ENCODE measurements at regions not wholly inside any gene's neighbourhood (a gene's known extent, or its start where the extent isn't known, plus 50 kb on each side); places are given as distances from the start of the nearest gene placed in this dataset.

DNA sequence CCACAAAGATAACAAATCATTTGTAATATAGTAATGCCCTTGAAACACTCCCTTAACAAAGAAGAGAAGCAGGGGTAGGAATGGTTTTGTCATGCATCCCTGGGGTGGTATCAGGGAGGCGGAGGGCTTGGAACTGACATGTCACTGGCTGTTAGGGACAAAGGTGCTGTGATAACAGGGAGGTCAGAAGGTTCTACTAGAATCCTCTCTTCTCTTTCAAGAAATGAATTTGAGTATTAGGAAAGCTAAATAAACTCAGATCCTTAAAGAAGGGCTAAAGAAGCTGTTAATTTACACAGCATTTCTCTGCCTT is 65.4 kb upstream of the ADAMTS18 start:
- no peak for TF ChIP-seq CTCF (IDR thresholded peaks at IDR 0.05 in 4 of 5, conservative IDR thresholded peaks at IDR 0.05 in 1 of 5)
- no peak for TF ChIP-seq POLR2A (IDR thresholded peaks at IDR 0.05)

All from gastrocnemius medialis (tissue), 4 donors.